Parathyroid adenoma (tissue), 2 donors: ENCODE measurements at regions not wholly inside any gene's neighbourhood (a gene's known extent, or its start where the extent isn't known, plus 50 kb on each side); places are given as distances from the start of the nearest gene placed in this dataset.

Experiments used
- H2AFZ ChIP-seq: fragments of 300-600 bp; sonication (generic); one replicate; pipeline ENCODE4 v1.7.0; 2017; ENCODE audit warnings: antibody characterized with exemption, mild to moderate bottlenecking
- H3K27ac ChIP-seq: fragments of 300-600 bp; sonication (generic); one replicate; pipeline ENCODE4 v1.7.0; 2017
- H3K27me3 ChIP-seq: fragments of 300-600 bp; sonication (generic); one replicate; pipeline ENCODE4 v1.7.0; 2017; ENCODE audit warnings: low read length; ENCODE audit not compliant: control insufficient read depth, insufficient read depth
- H3K36me3 ChIP-seq: fragments of 300-600 bp; sonication (generic); one replicate; pipeline ENCODE4 v1.7.0; 2017; ENCODE audit warnings: low read length; ENCODE audit not compliant: control insufficient read depth, insufficient read depth
- H3K4me1 ChIP-seq: fragments of 300-600 bp; sonication (generic); one replicate; pipeline ENCODE4 v1.7.0; 2017; ENCODE audit warnings: control low read depth
- H3K4me2 ChIP-seq: fragments of 300-600 bp; sonication (generic); one replicate; pipeline ENCODE4 v1.7.0; 2017; ENCODE audit warnings: low read length
- H3K4me3 ChIP-seq: fragments of 300-600 bp; sonication (generic); one replicate; pipeline ENCODE4 v1.7.0; 2017; ENCODE audit warnings: low read depth, low read length
- H3K79me2 ChIP-seq: fragments of 300-600 bp; sonication (generic); one replicate; pipeline ENCODE4 v1.7.0; 2017; ENCODE audit warnings: control low read depth
- H3K9ac ChIP-seq: fragments of 300-600 bp; sonication (generic); one replicate; pipeline ENCODE4 v1.7.0; 2017; ENCODE audit warnings: mild to moderate bottlenecking
- H3K9me3 ChIP-seq: fragments of 300-600 bp; sonication (generic); one replicate; pipeline ENCODE4 v1.7.0; 2017; ENCODE audit warnings: low read length; ENCODE audit not compliant: control insufficient read depth
- TF ChIP-seq, protein P1 (sequence below): fragments of 300-600 bp; sonication (generic); IDR thresholded peaks from one replicate; pipeline ENCODE4 v1.7.0; 2017; ENCODE audit warnings: antibody characterized with exemption, mild to moderate bottlenecking
- donor health status: primary hyperparathyroidism.

DNA sequence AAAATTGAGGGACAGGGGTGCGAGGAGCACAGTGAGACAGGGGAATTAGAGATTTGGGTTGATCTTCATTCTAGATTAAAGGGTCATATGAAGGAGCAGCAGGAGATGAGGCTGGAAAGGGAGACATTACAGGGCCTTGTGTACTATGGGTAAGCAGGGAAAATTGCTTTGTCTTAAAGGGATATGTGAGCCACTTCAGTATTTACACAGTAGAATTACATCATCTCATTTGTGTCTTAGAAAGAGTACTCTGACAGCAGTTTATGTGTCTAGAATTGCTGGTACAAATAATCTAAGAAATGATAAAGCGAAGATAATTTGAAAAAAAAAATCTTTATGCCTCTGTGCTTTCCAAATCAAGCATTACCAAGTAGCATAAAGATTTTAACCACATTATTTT, 287.0 kb upstream of the ARRDC3 start:
- TF ChIP-seq, protein P1, sequence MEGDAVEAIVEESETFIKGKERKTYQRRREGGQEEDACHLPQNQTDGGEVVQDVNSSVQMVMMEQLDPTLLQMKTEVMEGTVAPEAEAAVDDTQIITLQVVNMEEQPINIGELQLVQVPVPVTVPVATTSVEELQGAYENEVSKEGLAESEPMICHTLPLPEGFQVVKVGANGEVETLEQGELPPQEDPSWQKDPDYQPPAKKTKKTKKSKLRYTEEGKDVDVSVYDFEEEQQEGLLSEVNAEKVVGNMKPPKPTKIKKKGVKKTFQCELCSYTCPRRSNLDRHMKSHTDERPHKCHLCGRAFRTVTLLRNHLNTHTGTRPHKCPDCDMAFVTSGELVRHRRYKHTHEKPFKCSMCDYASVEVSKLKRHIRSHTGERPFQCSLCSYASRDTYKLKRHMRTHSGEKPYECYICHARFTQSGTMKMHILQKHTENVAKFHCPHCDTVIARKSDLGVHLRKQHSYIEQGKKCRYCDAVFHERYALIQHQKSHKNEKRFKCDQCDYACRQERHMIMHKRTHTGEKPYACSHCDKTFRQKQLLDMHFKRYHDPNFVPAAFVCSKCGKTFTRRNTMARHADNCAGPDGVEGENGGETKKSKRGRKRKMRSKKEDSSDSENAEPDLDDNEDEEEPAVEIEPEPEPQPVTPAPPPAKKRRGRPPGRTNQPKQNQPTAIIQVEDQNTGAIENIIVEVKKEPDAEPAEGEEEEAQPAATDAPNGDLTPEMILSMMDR = no peak
- Histone ChIP-seq H3K4me1 (no peaks in the 10 kb centered on the region), H3K79me2 (no peaks in the 10 kb centered on the region), H3K4me2 (no peak overlapping the region), H3K27ac (no peak overlapping the region), H3K4me3 (no peak overlapping the region), H2AFZ (no peak overlapping the region), H3K9ac (no peak overlapping the region), H3K9me3 (no peaks in the 10 kb centered on the region), H3K27me3 (no peaks in the 10 kb centered on the region), H3K36me3 (no peaks in the 10 kb centered on the region)

DNA sequence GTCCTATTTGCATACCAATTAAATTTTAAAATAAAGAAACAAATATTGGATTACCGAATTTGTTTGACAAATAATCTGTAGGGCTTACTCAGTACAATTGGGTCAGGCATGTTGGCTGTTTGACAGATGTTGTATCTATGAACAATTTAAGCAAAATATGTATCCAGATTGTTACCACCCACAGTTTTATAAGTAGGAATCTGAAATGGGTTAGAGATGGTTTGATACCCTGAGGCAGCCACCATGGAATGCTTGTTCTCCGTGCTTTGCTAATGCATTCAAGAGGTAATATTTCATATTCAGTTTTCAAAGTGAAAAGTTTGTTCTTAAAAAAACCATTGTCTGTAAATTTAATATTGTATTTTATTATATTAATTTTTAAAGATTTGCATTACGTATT, 285.1 kb upstream of the ARRDC3 start:
- Histone ChIP-seq H3K4me2 (no peak overlapping the region), H3K9ac (no peak overlapping the region), H3K79me2 (no peaks in the 10 kb centered on the region), H2AFZ (no peak overlapping the region), H3K4me1 (no peaks in the 10 kb centered on the region), H3K4me3 (no peak overlapping the region), H3K27ac (no peak overlapping the region), H3K27me3 (no peaks in the 10 kb centered on the region), H3K9me3 (no peaks in the 10 kb centered on the region), H3K36me3 (no peaks in the 10 kb centered on the region)
- TF ChIP-seq, protein P1 = no peak

DNA sequence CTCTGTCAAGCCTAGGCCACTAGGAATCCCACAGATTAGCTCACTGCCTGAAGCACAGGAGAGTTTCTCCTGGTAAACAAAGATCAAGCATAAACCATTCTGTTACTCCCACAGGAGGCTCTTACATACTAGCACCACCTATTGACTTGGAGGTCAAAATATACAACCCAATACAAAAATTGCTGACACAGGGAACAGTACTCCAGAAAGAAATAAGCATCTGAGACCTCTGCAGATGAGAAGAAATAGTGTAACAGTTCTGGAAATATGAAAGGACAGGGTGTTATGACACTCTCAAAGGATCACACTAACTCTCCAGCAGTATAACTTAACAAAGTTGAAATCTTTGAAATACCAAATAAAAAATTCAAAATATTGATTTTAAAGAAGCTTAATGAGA, 269.6 kb upstream of the ARRDC3 start:
- TF ChIP-seq, protein P1 = no peak
- no peak overlapping the region for H3K4me2 ChIP-seq
- no peaks in the 10 kb centered on the region for H3K27me3 ChIP-seq
- H3K79me2 ChIP-seq = no peaks in the 10 kb centered on the region
- no peak overlapping the region for H3K9ac ChIP-seq
- no peak overlapping the region for H3K4me3 ChIP-seq
- H2AFZ ChIP-seq = no peak overlapping the region
- H3K36me3 ChIP-seq = no peaks in the 10 kb centered on the region
- H3K27ac ChIP-seq = no peak overlapping the region
- H3K4me1 ChIP-seq = no peaks in the 10 kb centered on the region
- no peaks in the 10 kb centered on the region for H3K9me3 ChIP-seq

DNA sequence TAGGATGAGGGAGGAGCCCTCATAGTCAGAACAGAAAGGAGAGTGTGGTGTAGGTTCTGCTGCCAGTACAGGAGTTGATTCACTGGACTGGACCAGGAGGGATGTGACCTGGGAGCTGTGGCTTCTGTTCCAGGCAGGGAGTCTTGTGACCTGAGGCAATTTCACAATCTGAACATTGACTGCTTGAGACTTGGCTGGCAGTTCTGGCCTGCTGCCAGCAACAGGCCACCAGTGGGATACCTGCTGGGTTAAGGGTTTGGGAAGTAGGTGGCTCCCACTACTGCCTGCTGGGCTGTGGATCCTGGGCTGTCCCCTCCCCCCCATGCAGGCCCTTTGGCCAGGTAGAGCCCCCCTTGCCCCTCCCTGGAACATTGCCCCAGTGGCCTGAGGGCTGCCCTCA, 268.6 kb upstream of the ARRDC3 start:
- Histone ChIP-seq H3K79me2 (no peaks in the 10 kb centered on the region), H2AFZ (no peak overlapping the region), H3K4me1 (no peaks in the 10 kb centered on the region), H3K9ac (no peak overlapping the region), H3K27ac (no peak overlapping the region), H3K27me3 (no peaks in the 10 kb centered on the region), H3K9me3 (no peaks in the 10 kb centered on the region), H3K4me2 (no peak overlapping the region), H3K4me3 (no peak overlapping the region), H3K36me3 (no peaks in the 10 kb centered on the region)
- TF ChIP-seq, protein P1 = no peak

DNA sequence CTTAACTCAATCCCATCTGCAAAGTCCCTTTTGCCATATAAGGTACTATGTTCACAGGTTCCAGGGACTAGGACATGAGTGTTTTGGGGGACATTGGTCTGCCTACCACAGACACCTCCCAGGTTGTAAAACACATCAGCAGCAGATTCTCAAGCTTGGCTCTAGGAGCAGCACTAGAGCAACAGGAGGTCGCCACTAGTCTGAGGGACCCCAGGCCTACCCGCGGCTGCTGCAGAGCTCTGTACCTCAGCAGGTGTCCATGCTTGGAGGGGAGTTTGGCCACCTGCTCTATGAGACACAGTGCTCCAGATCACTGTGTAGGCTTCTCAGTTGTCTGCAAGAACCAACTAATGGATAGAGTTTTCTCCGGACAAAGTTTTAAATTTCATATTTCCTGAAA, 262.2 kb upstream of the ARRDC3 start:
- no peak overlapping the region for H3K27ac ChIP-seq
- H3K36me3 ChIP-seq = no peaks in the 10 kb centered on the region
- H3K4me1 ChIP-seq = no peaks in the 10 kb centered on the region
- no peaks in the 10 kb centered on the region for H3K79me2 ChIP-seq
- TF ChIP-seq, protein P1 = no peak
- H3K27me3 ChIP-seq = no peaks in the 10 kb centered on the region
- no peak overlapping the region for H3K9ac ChIP-seq
- H3K4me2 ChIP-seq = no peak overlapping the region
- H2AFZ ChIP-seq = no peak overlapping the region
- H3K9me3 ChIP-seq = no peaks in the 10 kb centered on the region
- no peak overlapping the region for H3K4me3 ChIP-seq
